RCC 7860 (cell line): ENCODE measurements at regions not wholly inside any gene's neighbourhood (a gene's known extent, or its start where the extent isn't known, plus 50 kb on each side); places are given as distances from the start of the nearest gene placed in this dataset.
A peak's percentile ranks its signal among the peaks of the same experiment; 100 is the strongest.

ENCODE experiments used
- DNase-seq: peaks from one replicate; pipeline ENCODE4 v3.0.0-alpha.2; 2015; ENCODE audit warnings: low spot score
- FAIRE-seq: peaks from 2 replicates; lab custom pipeline; 2012; peaks lifted over from hg19 to GRCh38; lab: Jason Lieb, UNC

- no peak for DNase-seq
- no peak for FAIRE-seq
Observed at GRCh38 chr14:98428483-98428994, 843.5 kb downstream of the BCL11B start.

GRCh38 chr14:98433436-98433835, 838.6 kb downstream of the BCL11B start:
- no peak for DNase-seq
- no peak for FAIRE-seq

GRCh38 chr14:98437113-98437512, 834.9 kb downstream of the BCL11B start:
- no peak for FAIRE-seq
- DNase-seq, result no peak

- no peak for FAIRE-seq
- no peak for DNase-seq
Observed at GRCh38 chr14:98444077-98444476, 827.9 kb downstream of the BCL11B start.

GRCh38 chr14:98445718-98446117, 826.3 kb downstream of the BCL11B start:
- FAIRE-seq (no peak), DNase-seq (no peak)

GRCh38 chr14:98446508-98446907, 825.5 kb downstream of the BCL11B start:
- no peak for FAIRE-seq

GRCh38 chr14:98456231-98456630, 815.8 kb downstream of the BCL11B start:
- FAIRE-seq (no peak), DNase-seq (no peak)

More at GRCh38 chr14:98446508-98446907, 825.5 kb downstream of the BCL11B start:
- no peak for DNase-seq

GRCh38 chr14:98458702-98459101, 813.3 kb downstream of the BCL11B start:
- DNase-seq, result no peak
- FAIRE-seq, result no peak

GRCh38 chr14:98462908-98463307, 809.1 kb downstream of the BCL11B start:
- DNase-seq (no peak), FAIRE-seq (no peak)

- no peak for DNase-seq
Observed at GRCh38 chr14:98466807-98467206, 805.2 kb downstream of the BCL11B start.

GRCh38 chr14:98470663-98471062, 801.3 kb downstream of the BCL11B start:
- FAIRE-seq (no peak), DNase-seq (no peak)

More at GRCh38 chr14:98466807-98467206, 805.2 kb downstream of the BCL11B start:
- FAIRE-seq, result no peak

GRCh38 chr14:98474900-98475299, 797.1 kb downstream of the BCL11B start:
- no peak for FAIRE-seq
- no peak for DNase-seq

- DNase-seq, result no peak
- FAIRE-seq, result no peak
Observed at GRCh38 chr14:98477935-98478334, 794.1 kb downstream of the BCL11B start.

GRCh38 chr14:98489115-98489514, 782.9 kb downstream of the BCL11B start:
- FAIRE-seq (no peak), DNase-seq (no peak)

GRCh38 chr14:98494582-98494981, 777.4 kb downstream of the BCL11B start:
- DNase-seq, result peak; percentile 68

GRCh38 chr14:98498019-98498885, 773.7 kb downstream of the BCL11B start:
- no peak for DNase-seq
- no peak for FAIRE-seq

More at GRCh38 chr14:98494582-98494981, 777.4 kb downstream of the BCL11B start:
- FAIRE-seq, result no peak

- peak; percentile 21 for DNase-seq
- FAIRE-seq, result no peak
Observed at GRCh38 chr14:98501335-98501734, 770.7 kb downstream of the BCL11B start.

GRCh38 chr14:98501836-98502235, 770.2 kb downstream of the BCL11B start:
- DNase-seq (no peak), FAIRE-seq (no peak)

GRCh38 chr14:98503086-98503815, 768.7 kb downstream of the BCL11B start:
- DNase-seq, result no peak
- no peak for FAIRE-seq

GRCh38 chr14:98507264-98507663, 764.7 kb downstream of the BCL11B start:
- FAIRE-seq (no peak), DNase-seq (no peak)

- FAIRE-seq (no peak), DNase-seq (no peak)
Observed at GRCh38 chr14:98510392-98510791, 761.6 kb downstream of the BCL11B start.
